WTC11 (cell line): ENCODE measurements at regions not wholly inside any gene's neighbourhood (a gene's known extent, or its start where the extent isn't known, plus 50 kb on each side); places are given as distances from the start of the nearest gene placed in this dataset.
A peak's percentile ranks its signal among the peaks of the same experiment; 100 is the strongest.
"Not testable (repeated sequence)": the region's sequence is repeated elsewhere in the genome, so short reads cannot be mapped to it uniquely, and the experiment has no call there.

Source experiments
- ATAC-seq: fragments of 200-7000 bp; cut with Tn5 transposase; 2 replicates; pipeline ENCODE4 v1.10.0; 2021; ENCODE audit warnings: mild to moderate bottlenecking, moderate library complexity
- CTCF ChIA-PET: fragments of 300-600 bp; sonication (Branson Sonifier 250); formaldehyde crosslinking; loops from one replicate; lab custom pipeline; 2021; ENCODE audit warnings: antibody characterized with exemption; lab: Charles Lee
- POLR2A ChIA-PET: fragments of 350-600 bp; sonication (Branson Sonifier 250); formaldehyde crosslinking; loops from one replicate; lab custom pipeline; 2021; ENCODE audit warnings: antibody characterized with exemption; lab: Charles Lee
- DNase-seq: peaks from one replicate; pipeline ENCODE4 v3.0.0; 2021; ENCODE audit warnings: low spot score
- H3K27ac Mint-ChIP-seq: 2 replicates; pipeline ENCODE4 v1.8.0; 2021; ENCODE audit warnings: mixed read lengths
- H3K27me3 Mint-ChIP-seq: 2 replicates; pipeline ENCODE4 v1.8.0; 2021; ENCODE audit warnings: low read depth, mild to moderate bottlenecking, moderate library complexity, mixed read lengths
- H3K36me3 Mint-ChIP-seq: 2 replicates; pipeline ENCODE4 v1.8.0; 2021; ENCODE audit warnings: mixed read lengths
- H3K4me1 Mint-ChIP-seq: 2 replicates; pipeline ENCODE4 v1.8.0; 2022; ENCODE audit warnings: mixed read lengths
- H3K4me3 Mint-ChIP-seq: 2 replicates; pipeline ENCODE4 v1.8.0; 2021; ENCODE audit warnings: mild to moderate bottlenecking, moderate library complexity, mixed read lengths
- H3K9me3 Mint-ChIP-seq: 2 replicates; pipeline ENCODE4 v1.8.0; 2021; ENCODE audit warnings: mixed read lengths
- AFF4 ChIP-seq: sonication (generic); formaldehyde crosslinking; IDR thresholded peaks from 2 replicates; pipeline ENCODE4 v1.8.1; 2023; ENCODE audit warnings: mild to moderate bottlenecking, missing genetic modification reagents, borderline replicate concordance
- ATF6 ChIP-seq: sonication (generic); formaldehyde crosslinking; IDR thresholded peaks from 2 replicates; pipeline ENCODE4 v1.8.1; 2023; ENCODE audit warnings: mild to moderate bottlenecking, missing genetic modification reagents
- CBFB ChIP-seq: sonication (generic); formaldehyde crosslinking; IDR thresholded peaks from 2 replicates; pipeline ENCODE4 v1.8.1; 2022; ENCODE audit warnings: mild to moderate bottlenecking, low read depth, missing genetic modification reagents
- CREB1 ChIP-seq: sonication (generic); formaldehyde crosslinking; IDR thresholded peaks from 2 replicates; pipeline ENCODE4 v1.8.0; 2023; ENCODE audit warnings: mild to moderate bottlenecking, missing genetic modification reagents
- CTCF ChIP-seq: fragments of 200-600 bp; IDR thresholded peaks from 2 replicates; pipeline ENCODE4 v1.8.0; 2022; ENCODE audit warnings: antibody characterized with exemption
- HMGA2 ChIP-seq: fragments of 250-450 bp; sonication (Bioruptor Pico); IDR thresholded peaks from 2 replicates; pipeline ENCODE4 v1.4.0; 2021; ENCODE audit warnings: mild to moderate bottlenecking, moderate library complexity
- HMGXB4 ChIP-seq: sonication (generic); formaldehyde crosslinking; IDR thresholded peaks from 2 replicates; pipeline ENCODE4 v1.8.1; 2023; ENCODE audit warnings: mild to moderate bottlenecking, moderate library complexity, missing genetic modification reagents
- NFYB ChIP-seq: sonication (generic); formaldehyde crosslinking; conservative IDR thresholded peaks from 2 replicates; pipeline ENCODE4 v1.8.0; 2022; ENCODE audit warnings: low read depth, missing genetic modification reagents
- NR3C1 ChIP-seq: sonication (generic); formaldehyde crosslinking; conservative IDR thresholded peaks from 2 replicates; pipeline ENCODE4 v1.8.1; 2023; ENCODE audit warnings: low read depth, mild to moderate bottlenecking, missing genetic modification reagents
- USF2 ChIP-seq: sonication (generic); formaldehyde crosslinking; IDR thresholded peaks from 2 replicates; pipeline ENCODE4 v1.8.1; 2023; ENCODE audit warnings: mild to moderate bottlenecking, missing genetic modification reagents, moderate library complexity
- ZNF232 ChIP-seq: sonication (generic); formaldehyde crosslinking; IDR thresholded peaks from 2 replicates; pipeline ENCODE4 v1.8.0; 2022; ENCODE audit warnings: mild to moderate bottlenecking, missing genetic modification reagents
- ZNF396 ChIP-seq: fragments of 250-450 bp; sonication (Bioruptor Pico); IDR thresholded peaks from 2 replicates; pipeline ENCODE4 v1.8.0; 2021; ENCODE audit warnings: mild to moderate bottlenecking, moderate library complexity, borderline replicate concordance
- ZNF532 ChIP-seq: fragments of 250-450 bp; sonication (Bioruptor Pico); IDR thresholded peaks from 2 replicates; pipeline ENCODE4 v1.9.0; 2021; ENCODE audit warnings: mild to moderate bottlenecking, borderline replicate concordance

- DNase-seq (no peak), ATAC-seq (no peak)
- Mint-ChIP-seq H3K27ac (no peak overlapping the region), H3K4me1 (peaks cover 10% of the 10 kb centered on the region), H3K27me3 (no peaks in the 10 kb centered on the region), H3K36me3 (no peaks in the 10 kb centered on the region), H3K9me3 (no peaks in the 10 kb centered on the region), H3K4me3 (no peak overlapping the region)
- ChIA-PET POLR2A (no interaction called here), CTCF (no interaction called here)
- no peak for TF ChIP-seq AFF4 (CRISPR knock-in tag)
- no peak for TF ChIP-seq HMGXB4 (CRISPR knock-in tag)
Measured at GRCh38 chr4:31791666-31792065, 1071.5 kb downstream of the PCDH7 start.

- H3K9me3 Mint-ChIP-seq, result no peaks in the 10 kb centered on the region
- no peak overlapping the region for H3K27ac Mint-ChIP-seq
- POLR2A ChIA-PET, result no interaction called here
- H3K4me1 Mint-ChIP-seq, result peaks cover 5% of the 10 kb centered on the region
- no peaks in the 10 kb centered on the region for H3K36me3 Mint-ChIP-seq
- H3K27me3 Mint-ChIP-seq, result no peaks in the 10 kb centered on the region
- CTCF ChIA-PET, result no interaction called here
- no peak for DNase-seq
- TF ChIP-seq ZNF532 (CRISPR knock-in tag) (no peak), CTCF (peak; percentile 19; the same call in 1 of the 2 replicates)
- ATAC-seq, result no peak
- H3K4me3 Mint-ChIP-seq, result no peak overlapping the region
Measured at GRCh38 chr4:31793907-31794306, 1073.7 kb downstream of the PCDH7 start.

- POLR2A ChIA-PET, H3K27me3 Mint-ChIP-seq: not testable (repeated sequence)
Measured at GRCh38 chr4:31797052-31797451, 1076.9 kb downstream of the PCDH7 start.

GRCh38 chr4:31803526-31804195 is 1083.5 kb downstream of the PCDH7 start:
- no peaks in the 10 kb centered on the region for H3K36me3 Mint-ChIP-seq
- peaks cover 5% of the 10 kb centered on the region for H3K27me3 Mint-ChIP-seq
- no peaks in the 10 kb centered on the region for H3K4me1 Mint-ChIP-seq
- DNase-seq, result no peak
- ATAC-seq, result no peak
- no peak overlapping the region for H3K27ac Mint-ChIP-seq
- H3K4me3 Mint-ChIP-seq, result no peak overlapping the region
- ChIA-PET POLR2A (no interaction called here), CTCF (no interaction called here)
- peaks cover 8% of the 10 kb centered on the region; the same call in 1 of the 2 replicates for H3K9me3 Mint-ChIP-seq
- TF ChIP-seq HMGA2 (CRISPR knock-in tag) (no peak), USF2 (CRISPR knock-in tag) (no peak), ZNF396 (no peak), NR3C1 (CRISPR knock-in tag) (no peak), CBFB (no peak), CREB1 (no peak), ZNF232 (CRISPR knock-in tag) (no peak), NFYB (CRISPR knock-in tag) (no peak), ATF6 (CRISPR knock-in tag) (no peak)

More at GRCh38 chr4:31797052-31797451, 1076.9 kb downstream of the PCDH7 start:
- ATAC-seq, H3K27ac Mint-ChIP-seq, H3K4me3 Mint-ChIP-seq, H3K36me3 Mint-ChIP-seq, DNase-seq, H3K9me3 Mint-ChIP-seq, H3K4me1 Mint-ChIP-seq, CTCF ChIA-PET: not testable (repeated sequence)
